Suprapubic skin (tissue), 3 donors: ENCODE measurements at regions not wholly inside any gene's neighbourhood (a gene's known extent, or its start where the extent isn't known, plus 50 kb on each side); places are given as distances from the start of the nearest gene placed in this dataset.

Experiments
- CTCF ChIP-seq, 2 donors: fragments of 200-600 bp in 1 of 2; fragments of 450-650 bp in 1 of 2; sonication (generic) in 1 of 2; IDR thresholded peaks; one replicate each; pipeline ENCODE4 v1.5.1; 2016 to 2019; ENCODE audit warnings: antibody characterized with exemption in 2 of 2, mild to moderate bottlenecking in 1 of 2, moderate library complexity in 1 of 2
- POLR2AphosphoS5 ChIP-seq, 3 donors: sonication (generic); formaldehyde crosslinking; IDR thresholded peaks; one replicate each; pipeline ENCODE4 v1.6.1; 2017; ENCODE audit warnings: antibody characterized with exemption in 3 of 3

DNA sequence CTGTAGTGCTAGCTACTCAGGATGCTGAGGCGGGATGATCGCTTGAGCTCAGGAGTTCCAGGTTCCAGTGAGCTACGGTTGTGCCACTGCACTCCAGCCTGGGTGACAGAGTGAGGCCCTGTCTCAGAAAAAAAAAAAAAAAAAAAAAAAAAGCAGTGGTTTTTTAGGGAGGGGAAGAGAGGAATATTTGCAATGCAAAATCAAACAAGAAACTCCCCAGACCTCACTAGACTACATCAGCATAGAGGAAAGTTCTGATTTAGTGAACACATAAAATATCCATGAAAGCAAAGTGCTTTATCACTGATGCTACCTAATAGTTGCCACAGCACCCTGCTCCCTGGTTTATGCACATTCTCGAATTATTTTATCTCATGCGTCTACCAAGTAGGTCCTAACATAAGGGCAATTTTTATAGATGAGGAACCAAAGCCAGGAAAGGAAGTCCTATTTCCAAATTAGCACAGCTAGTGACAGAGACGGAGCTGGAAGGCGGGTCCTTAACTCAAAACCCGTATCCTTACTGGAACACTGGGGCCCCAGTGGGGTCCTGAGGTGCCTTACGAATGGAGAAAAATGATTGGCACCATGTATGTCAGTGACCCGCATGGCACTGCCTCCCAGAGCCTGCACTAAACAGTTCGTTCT, 50.7 kb upstream of the GPR157 start:
- TF ChIP-seq CTCF (IDR thresholded peaks at IDR 0.05), result no peak
- TF ChIP-seq POLR2AphosphoS5 (IDR thresholded peaks at IDR 0.05), result no peak
